ENCODE measurements at regions not wholly inside any gene's neighbourhood (a gene's known extent, or its start where the extent isn't known, plus 50 kb on each side); places are given as distances from the start of the nearest gene placed in this dataset.

GRCh38 chr1:98478121-98478520 lies 183.4 kb upstream of the SNX7 start:
- Histone ChIP-seq H3K36me3 (replicated peaks in 1 of 2; ENCODE audit: control insufficient read depth in 1 of 2, insufficient read depth in 2 of 2, low read length in 1 of 2) (no peaks in the 10 kb centered on the region), H3K9ac (no peak overlapping the region), H3K4me2 (no peak overlapping the region), H3K9me2 (no peaks in the 10 kb centered on the region), H4K20me1 (ENCODE audit: insufficient read depth) (no peaks in the 10 kb centered on the region), H3K4me1 (ENCODE audit: control insufficient read depth in 1 of 2, insufficient read depth in 2 of 2, low read depth in 1 of 2, low read length in 1 of 2) (no peaks in the 10 kb centered on the region; a peak in 1 of 4 replicates), H3K79me2 (ENCODE audit: insufficient read depth) (no peaks in the 10 kb centered on the region; the same call in 1 of the 2 replicates), H3K9me3 (no peaks in the 10 kb centered on the region), H2AFZ (ENCODE audit: low read depth) (no peak overlapping the region), H3F3A (replicated peaks; ENCODE audit: insufficient read depth) (no peaks in the 10 kb centered on the region), H3K27me3 (ENCODE audit: insufficient read depth) (no peaks in the 10 kb centered on the region), H3K27ac (ENCODE audit: low read depth in 2 of 2, low read length in 1 of 2) (no peak overlapping the region), H3K4me3 (ENCODE audit: low read depth in 2 of 2, low read length in 1 of 2) (no peak overlapping the region)
- WGBS (ENCODE audit: low lambda C conversion rate) = 63% methylated on average over 3 of the region's 3 CpGs
- TF ChIP-seq FOSL2 (IDR thresholded peaks at IDR 0.05; ENCODE audit: borderline replicate concordance, low read depth) (no peak), FOXJ3 (CRISPR knock-in tag; IDR thresholded peaks at IDR 0.05) (no peak), GATA2 (CRISPR knock-in tag; IDR thresholded peaks at IDR 0.05) (no peak), IRF3 (IDR thresholded peaks at IDR 0.05; ENCODE audit: low read depth, low read length) (no peak), RAD21 (IDR thresholded peaks at IDR 0.05; ENCODE audit: low read length) (no peak), TCF12 (IDR thresholded peaks at IDR 0.05) (no peak), CTCF (IDR thresholded peaks at IDR 0.05) (no peak), RFX5 (IDR thresholded peaks at IDR 0.05; ENCODE audit: low read length) (no peak), REST (IDR thresholded peaks at IDR 0.05; ENCODE audit: low read depth, low read length) (no peak), ZBTB33 (IDR thresholded peaks at IDR 0.05; ENCODE audit: borderline replicate concordance, low read depth) (no peak), NFIC (IDR thresholded peaks at IDR 0.05; ENCODE audit: borderline replicate concordance) (no peak)
- no peak for DNase-seq
- ChIA-PET CTCF (interaction anchor here (3.2 kb wide), 1 partner anchor 9 kb away, joined by 33 read pairs; no protein-coding TSS in a partner anchor), POLR2A (no interaction called here)
